ENCODE measurements at regions not wholly inside any gene's neighbourhood (a gene's known extent, or its start where the extent isn't known, plus 50 kb on each side); places are given as distances from the start of the nearest gene placed in this dataset.
"Not testable (repeated sequence)": the region's sequence is repeated elsewhere in the genome, so short reads cannot be mapped to it uniquely, and the experiment has no call there.

GRCh38 chr17:68097161-68097805 is 61.7 kb downstream of the KPNA2 start:
- H3K27me3 ChIP-seq = no peaks in the 10 kb centered on the region
- H3K36me3 ChIP-seq = no peaks in the 10 kb centered on the region
- peaks cover 3 to 7% of the 10 kb centered on the region in 2 experiments for H3K4me1 ChIP-seq (ENCODE audit: control insufficient read depth in 1 of 2, insufficient read depth in 1 of 2, low read depth in 1 of 2, low read length in 1 of 2)
- no peak for TF ChIP-seq CTCF (IDR thresholded peaks at IDR 0.05)
- no peaks in the 10 kb centered on the region for H3K9me3 ChIP-seq
- H3K27ac ChIP-seq = no peak overlapping the region
- no peak overlapping the region for H3K4me3 ChIP-seq (ENCODE audit: low read depth in 1 of 2, low read length in 1 of 2)

- not testable (repeated sequence) for H3K27me3 ChIP-seq; H3K4me3 ChIP-seq (ENCODE audit: low read depth in 1 of 2, low read length in 1 of 2); H3K27ac ChIP-seq; H3K36me3 ChIP-seq; H3K9me3 ChIP-seq
- peaks cover 16 to 20% of the 10 kb centered on the region in 2 experiments for H3K4me1 ChIP-seq (ENCODE audit: control insufficient read depth in 1 of 2, insufficient read depth in 1 of 2, low read depth in 1 of 2, low read length in 1 of 2)
Observed at GRCh38 chr17:68099341-68099753, 63.8 kb downstream of the KPNA2 start.

GRCh38 chr17:68100000-68100641 is 64.6 kb downstream of the KPNA2 start:
- TF ChIP-seq CTCF (IDR thresholded peaks at IDR 0.05) = no peak
- Histone ChIP-seq H3K4me3 (ENCODE audit: low read depth in 1 of 2, low read length in 1 of 2) (no peak overlapping the region), H3K4me1 (ENCODE audit: control insufficient read depth in 1 of 2, insufficient read depth in 1 of 2, low read depth in 1 of 2, low read length in 1 of 2) (peaks cover 16 to 20% of the 10 kb centered on the region in 2 experiments), H3K27me3 (no peaks in the 10 kb centered on the region), H3K36me3 (no peaks in the 10 kb centered on the region), H3K27ac (no peak overlapping the region), H3K9me3 (no peaks in the 10 kb centered on the region)

- peak; percentile 44 for TF ChIP-seq CTCF (IDR thresholded peaks at IDR 0.05)
- H3K27me3 ChIP-seq = no peaks in the 10 kb centered on the region
- H3K4me1 ChIP-seq (ENCODE audit: control insufficient read depth in 1 of 2, insufficient read depth in 1 of 2, low read depth in 1 of 2, low read length in 1 of 2) = peaks cover 16 to 20% of the 10 kb centered on the region in 2 experiments
- H3K9me3 ChIP-seq = no peaks in the 10 kb centered on the region
- peak overlapping the region; percentile 92 for H3K27ac ChIP-seq
- H3K36me3 ChIP-seq = no peaks in the 10 kb centered on the region
- H3K4me3 ChIP-seq (ENCODE audit: low read depth in 1 of 2, low read length in 1 of 2) = peak overlapping the region; percentile 70 to 71
Observed at GRCh38 chr17:68101075-68101986, 65.8 kb downstream of the KPNA2 start.

- Histone ChIP-seq H3K27ac (peak overlapping the region; percentile 92), H3K4me1 (ENCODE audit: control insufficient read depth in 1 of 2, insufficient read depth in 1 of 2, low read depth in 1 of 2, low read length in 1 of 2) (peaks cover 16 to 20% of the 10 kb centered on the region in 2 experiments), H3K36me3 (no peaks in the 10 kb centered on the region), H3K27me3 (no peaks in the 10 kb centered on the region), H3K4me3 (ENCODE audit: low read depth in 1 of 2, low read length in 1 of 2) (peak overlapping the region; percentile 70 to 71), H3K9me3 (no peaks in the 10 kb centered on the region)
- no peak for TF ChIP-seq CTCF (IDR thresholded peaks at IDR 0.05)
Observed at GRCh38 chr17:68101987-68102314, 66.4 kb downstream of the KPNA2 start.
